AML-193 (cell line): ENCODE measurements at regions not wholly inside any gene's neighbourhood (a gene's known extent, or its start where the extent isn't known, plus 50 kb on each side); places are given as distances from the start of the nearest gene placed in this dataset.

ENCODE experiments used
- DNase-seq, 2 experiments: peaks; one replicate each; lab custom pipeline; 2025; lab: John Stamatoyannopoulos, UW

DNA sequence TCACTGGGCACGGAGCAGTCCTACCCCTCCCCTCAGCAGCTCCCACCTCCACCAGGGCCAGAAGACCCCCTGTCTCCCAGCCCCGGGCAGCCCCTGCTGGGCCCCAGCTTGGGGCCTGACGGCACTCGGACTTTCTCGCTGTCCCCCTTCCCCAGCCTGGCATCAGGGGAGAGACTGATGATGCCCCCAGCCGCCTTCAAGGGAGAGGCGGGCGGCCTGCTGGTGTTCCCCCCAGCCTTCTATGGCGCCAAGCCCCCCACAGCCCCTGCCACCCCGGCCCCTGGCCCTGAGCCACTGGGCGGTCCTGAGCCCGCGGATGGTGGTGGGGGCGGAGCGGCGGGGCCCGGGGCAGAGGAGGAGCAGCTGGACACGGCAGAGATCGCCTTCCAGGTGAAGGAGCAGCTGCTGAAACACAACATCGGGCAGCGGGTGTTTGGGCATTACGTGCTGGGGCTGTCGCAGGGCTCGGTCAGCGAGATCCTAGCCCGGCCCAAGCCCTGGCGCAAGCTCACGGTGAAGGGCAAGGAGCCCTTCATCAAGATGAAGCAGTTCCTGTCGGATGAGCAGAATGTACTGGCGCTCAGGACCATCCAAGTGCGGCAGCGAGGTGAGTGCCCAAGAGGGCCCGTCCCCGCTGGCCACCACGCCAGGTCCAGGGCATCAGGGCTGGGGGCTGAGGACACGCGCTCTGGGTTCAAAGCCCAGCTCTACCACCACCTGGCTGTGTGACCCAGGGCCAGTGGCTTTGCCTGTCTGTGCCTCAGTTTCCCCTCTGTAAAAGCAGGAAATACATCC lies 58.6 kb downstream of the PHETA1 start:
- no peak for DNase-seq

DNA sequence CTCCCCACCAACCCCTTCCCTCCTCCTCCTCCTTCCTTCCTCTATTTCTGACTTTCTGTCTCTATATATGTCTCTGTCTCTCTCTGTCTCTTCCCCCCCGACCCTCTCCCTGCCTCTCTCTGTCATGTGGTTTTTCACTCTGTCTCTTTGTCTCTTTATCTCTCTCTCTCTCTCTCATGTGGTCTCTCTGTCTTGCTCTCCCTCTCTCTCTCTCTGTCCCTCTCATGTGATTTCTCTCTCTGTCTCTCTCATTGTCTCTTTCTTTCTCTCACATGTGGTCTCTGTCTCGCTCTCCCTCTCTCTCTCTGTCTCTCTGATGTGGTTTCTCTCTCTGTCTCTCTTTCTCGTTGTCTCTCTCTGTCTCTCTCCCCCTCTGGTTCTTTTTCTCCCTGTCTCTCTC lies 59.3 kb downstream of the PHETA1 start:
- no peak for DNase-seq

DNA sequence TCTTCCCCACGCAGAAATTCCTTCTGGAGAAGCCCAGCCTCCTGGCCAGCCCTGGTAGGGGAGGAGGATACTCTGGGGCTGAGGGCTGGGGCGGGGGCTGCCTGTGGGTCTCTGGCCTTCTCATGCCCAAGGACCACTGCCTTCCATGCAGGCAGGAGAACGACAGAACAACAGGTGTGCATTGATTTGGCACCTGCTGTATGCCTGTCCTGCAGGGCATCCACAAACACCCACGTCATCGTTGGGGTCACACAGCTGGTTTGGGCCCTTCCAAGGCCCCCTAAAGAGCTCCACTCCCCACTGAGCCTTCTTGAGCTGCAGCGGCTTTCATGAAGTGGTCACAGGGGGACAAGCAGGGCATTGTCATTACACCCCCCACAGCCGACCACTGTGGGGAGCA lies 60.4 kb downstream of the PHETA1 start:
- no peak for DNase-seq

DNA sequence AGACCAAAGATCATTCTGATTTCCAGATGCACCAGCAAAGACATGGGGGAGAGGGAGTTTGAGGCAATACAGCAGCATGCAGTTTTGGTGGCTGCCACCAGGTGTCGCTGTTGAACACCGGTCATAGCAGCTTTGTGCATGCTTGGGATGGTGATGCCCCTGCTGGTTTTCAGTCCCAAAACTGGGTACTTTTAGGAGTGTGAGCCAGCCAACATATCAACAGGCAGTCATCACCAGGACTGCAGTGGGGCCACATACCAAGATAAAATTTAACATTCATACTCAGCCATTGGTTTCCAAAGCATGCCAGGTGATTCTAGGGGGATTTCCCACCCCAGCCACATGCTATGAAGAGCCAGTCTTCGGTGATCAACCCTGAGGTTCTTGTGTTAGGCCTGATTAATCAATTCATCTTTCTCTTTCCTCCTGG lies 64.2 kb downstream of the PHETA1 start:
- peak; percentile 8 to 28 for DNase-seq

DNA sequence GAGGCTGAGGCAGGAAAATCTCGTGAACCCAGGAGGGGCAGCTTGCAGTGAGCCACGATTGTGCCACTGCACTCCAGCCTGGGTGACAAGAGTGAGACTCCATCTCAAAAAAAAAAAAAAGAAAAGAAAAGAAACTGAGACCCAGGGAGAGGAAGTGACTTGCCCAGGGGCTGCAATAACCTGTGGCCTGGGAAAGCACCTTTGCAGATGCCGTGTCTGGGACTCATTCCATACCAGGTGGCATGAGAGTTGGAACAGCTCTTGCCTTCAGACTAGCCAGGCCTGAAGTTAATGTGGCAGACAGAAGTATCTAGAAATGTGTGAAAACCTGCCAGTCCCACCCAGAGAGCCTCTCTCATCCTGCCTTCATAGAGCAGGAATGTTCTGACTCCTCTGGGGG lies 65.4 kb downstream of the PHETA1 start:
- DNase-seq = no peak

DNA sequence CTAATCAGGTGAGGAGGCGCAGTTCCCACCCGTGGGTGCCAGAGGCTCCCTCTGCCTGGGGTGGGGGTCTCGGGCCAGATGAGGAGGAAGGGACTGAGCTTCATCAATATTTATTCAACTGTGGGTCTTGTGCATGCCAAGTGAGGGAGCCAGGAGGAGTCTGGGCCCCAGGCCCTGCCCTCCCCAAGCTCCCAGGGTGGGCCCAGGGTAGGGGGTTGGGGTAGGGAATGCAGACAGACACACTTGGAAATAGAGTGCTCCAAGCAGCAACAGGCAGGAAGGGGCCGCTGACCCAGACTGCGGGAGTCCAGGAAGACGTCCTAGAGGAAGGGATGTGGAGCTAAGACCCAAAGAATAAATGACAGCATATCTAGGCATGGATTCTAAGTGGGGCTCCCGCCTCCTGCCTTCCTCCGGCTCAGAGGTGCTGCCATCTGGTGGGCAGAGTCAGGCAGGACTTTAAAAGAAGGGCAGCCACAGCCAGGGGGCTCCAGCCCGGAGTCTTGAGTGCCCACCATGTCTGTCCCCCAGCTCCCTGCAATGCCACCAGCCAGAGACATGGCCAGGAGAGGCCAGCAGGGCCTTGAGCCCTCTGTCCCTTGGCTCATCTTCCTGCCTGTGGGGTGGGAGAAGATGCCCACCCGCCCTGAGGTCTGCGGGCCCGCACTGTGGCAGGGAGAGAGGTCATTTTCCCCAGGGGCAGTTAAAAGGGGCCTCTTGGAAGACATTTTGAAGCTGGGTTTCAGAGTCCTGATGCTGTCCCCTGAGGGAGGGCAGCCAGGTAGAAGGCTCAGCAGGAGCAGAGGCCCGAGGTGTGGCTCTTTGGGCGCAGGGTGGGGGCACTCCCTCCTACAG lies 70.1 kb downstream of the PHETA1 start:
- peak; percentile 15 to 36 for DNase-seq

DNA sequence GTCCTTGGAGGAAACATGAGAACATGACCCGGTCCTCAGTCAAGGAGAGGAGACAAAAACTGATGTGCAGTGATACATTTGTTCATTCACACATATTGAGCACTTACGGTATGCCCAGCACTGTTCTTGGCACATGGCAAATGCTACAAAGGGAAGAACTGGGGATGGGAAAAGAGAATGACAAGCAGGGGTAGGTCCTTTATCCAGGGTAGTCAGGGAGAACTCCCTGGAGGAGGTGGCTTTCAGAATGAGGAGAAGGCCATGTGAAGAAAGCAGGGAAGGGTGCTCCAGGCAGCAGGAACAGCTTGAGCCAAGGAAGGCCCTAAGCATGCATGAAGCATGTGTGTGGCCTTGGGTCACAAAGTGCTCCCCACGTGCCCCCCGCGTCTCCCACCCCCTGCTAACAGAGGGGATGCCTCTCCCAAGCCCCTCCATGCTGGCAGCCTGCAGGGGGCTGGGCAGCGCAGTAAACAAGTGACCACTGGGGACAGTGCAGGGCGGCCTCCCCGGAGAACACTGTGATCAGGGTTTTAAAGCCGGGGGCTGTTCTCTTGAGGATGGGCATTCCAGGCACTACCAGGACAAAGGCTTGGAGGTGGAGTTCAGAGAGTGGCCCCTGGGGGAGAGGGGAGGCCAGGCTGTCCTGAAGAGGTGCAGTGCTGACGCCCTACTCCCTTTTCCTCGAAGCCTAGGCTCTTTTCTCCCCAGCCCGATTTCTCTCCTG lies 71.0 kb downstream of the PHETA1 start:
- DNase-seq = no peak

DNA sequence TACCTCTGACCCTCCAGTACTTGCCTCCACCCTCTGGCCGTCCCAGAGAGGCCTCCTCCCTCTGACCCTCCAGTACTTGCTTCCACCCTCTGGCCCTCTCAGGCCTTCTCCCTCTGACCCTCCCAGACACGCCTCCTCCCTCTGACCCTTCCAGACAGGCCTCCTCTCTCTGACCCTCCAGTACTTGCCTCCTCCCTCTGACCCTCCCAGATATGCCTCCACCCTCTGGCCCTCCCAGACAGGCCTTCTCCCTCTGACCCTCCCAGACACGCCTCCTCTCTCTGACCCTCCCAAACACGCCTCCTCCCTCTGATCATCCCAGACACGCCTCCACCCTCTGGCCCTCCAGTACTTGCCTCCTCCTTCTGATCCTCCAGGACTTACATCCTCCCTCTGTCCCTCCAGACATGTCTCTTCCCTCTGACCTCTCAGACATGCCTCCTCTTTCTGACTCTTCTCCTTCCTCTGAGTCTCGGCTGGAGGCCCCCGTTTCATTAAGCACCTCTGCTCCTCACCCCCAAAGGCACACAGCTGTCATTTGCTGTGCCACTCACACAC lies 71.9 kb downstream of the PHETA1 start:
- no peak for DNase-seq

DNA sequence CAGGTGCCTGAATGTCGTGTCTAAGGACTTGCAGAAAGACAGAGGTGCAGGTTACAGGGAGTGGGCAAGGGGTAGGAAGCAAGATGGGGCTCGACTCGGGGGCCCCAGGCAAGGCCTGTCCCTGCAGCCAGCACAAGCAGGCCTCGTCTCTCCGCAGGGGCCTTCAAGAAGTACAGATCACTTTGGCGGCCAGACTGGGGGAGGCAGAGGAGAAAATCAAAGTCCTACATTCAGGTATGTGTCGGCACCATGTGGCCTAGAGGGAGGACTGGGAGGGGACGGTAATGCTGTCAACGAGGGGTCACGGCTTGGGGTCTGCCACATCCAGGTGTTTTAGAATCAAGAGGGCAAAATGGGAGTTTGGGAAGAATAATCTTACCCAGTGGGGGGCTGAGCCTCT lies 73.7 kb downstream of the PHETA1 start:
- no peak for DNase-seq

DNA sequence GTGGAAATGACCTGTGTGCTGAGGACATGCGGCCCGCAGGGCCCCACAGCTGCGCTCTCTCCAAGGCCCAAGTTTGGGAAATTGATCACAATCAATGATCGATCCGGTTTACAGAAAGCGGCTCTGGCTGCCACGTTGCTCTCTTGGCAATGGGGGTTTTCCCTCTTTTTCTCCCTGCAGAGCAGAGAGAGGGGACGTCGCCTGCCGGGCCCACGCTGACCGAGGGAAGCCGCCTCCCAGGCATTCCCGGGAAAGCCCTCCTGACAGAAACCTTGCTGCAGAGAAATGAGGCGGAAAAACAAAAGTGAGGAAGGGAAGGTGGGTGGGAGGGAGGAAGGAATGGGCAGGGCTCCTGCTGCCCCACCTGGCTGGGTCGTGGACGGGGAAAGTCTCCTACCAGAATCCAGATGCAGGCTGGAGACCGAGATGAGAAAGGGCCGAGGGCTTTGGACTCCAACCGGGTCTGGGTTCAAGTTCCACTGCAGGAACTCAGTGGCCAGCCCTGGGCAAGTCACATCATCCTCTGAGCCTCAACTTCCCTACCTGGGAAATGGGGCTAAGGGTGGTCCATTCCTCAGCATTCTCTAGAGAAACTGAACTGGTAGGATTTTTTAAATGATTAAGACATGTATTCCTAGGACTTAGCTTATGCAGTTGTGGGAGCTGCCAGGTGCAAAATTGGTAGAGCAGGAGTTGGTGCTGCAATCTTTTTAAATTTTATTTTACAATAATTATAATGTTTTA lies 75.5 kb downstream of the PHETA1 start:
- no peak for DNase-seq

DNA sequence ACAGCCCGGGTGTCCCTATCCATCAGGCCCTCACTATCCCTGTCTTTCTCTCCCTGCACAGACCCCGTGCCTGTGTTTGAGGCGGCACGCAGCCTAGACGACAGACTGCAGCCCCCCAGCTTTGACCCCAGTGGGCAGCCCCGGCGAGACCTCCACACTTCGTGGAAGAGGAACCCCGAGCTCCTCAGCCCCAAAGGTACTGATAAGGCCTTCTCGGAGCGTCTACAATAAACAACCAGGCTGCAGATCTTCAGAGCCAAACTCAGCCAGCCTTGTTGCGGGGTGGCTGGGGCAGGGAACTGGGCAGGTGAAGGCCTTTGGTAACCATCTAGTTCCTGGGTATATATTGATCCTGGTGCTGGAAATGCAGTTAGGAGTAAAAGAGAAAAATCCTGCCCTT lies 77.5 kb downstream of the PHETA1 start:
- DNase-seq = no peak

DNA sequence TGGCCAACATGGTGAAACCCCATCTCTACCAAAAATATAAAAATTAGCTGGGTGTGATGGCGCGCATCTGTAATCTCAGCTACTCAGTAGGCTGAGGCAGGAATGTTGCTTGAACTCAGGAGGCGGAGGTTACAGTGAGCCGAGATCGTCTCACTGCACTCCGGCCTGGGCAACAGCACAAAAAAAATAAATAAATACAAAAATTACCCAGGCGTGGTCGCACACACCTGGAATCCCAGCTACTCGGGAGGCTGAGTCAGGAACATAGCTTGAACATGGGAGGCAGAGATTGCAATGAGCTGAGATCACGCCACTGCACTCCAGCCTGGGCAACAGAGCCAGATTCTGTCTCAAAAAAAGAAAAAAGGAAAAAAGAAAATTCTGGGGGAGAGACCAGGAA lies 80.1 kb downstream of the PHETA1 start:
- no peak for DNase-seq

DNA sequence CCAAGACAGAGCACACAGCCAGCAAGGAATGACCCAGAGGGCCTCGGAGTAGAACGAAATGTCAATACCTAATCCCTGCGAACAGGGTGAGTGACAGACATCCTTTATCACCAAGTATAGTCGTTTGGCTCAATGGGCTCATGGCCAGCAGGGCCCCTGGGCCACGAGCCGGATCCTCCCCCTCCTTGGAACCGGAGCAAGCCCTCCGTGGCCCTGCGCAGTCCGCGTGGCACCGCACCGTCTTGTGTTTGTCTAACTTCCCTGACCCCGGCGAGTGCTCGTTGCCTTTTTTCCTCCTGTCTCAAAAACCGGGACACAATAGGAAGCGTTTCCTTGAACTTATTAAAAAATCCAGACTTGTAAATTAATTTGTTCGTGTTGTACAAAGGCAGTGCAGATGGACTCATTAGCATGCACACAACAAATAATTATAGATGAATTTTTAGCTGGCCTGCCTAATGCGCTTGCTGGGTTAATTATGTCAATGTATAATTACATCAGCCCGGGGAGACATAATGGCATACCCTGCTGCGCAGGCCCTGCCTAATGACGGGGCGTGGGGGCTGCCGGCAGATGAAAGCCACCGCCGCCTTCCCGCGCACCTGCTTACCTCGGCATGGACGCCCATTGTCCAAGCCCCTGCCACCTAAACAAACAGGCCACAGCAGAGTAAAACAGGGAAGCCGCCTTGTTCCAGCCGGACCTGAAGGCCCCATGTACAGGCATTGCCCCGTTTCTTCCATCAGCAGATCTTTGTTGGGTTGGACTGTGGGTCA lies 81.6 kb downstream of the PHETA1 start:
- no peak for DNase-seq

DNA sequence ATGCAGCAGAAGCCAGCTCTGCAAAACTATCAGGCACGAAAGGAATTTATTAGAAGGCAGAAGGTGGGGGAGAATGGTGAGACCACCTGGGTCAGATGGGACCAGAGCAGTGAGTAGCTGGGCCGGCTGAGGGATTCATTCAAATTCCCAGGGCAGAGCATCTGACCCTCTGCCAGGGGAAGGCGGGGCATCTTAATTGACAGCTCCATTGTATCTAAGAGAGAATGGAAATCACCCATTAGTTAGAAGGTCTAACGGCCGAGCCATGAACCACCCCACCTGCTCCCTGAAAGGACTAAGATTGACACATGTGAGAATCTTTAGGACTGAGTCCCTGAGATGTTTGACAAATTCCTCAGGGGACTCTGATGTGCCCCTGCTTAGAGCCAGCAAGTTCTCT lies 83.7 kb downstream of the PHETA1 start:
- no peak for DNase-seq

DNA sequence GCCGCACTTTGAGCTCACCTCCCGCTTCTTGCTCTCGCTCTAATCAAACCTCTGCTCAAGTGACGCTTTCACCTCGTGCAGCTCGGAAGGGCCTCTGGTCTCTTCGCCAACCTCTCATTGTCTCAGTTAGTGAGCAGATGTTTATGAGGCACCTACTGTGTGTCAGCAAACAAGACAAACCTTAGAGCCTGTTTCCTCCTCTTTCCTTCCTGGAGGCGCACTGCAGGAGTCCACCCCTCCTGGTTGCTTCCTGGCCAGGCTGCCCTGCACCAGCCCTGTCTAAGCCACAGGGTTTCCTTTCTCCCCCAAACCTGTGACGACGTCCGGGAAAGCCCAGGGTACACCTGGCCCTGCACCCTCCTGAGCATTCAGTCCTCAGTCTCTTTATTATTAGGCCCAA lies 84.2 kb downstream of the PHETA1 start:
- DNase-seq = no peak

DNA sequence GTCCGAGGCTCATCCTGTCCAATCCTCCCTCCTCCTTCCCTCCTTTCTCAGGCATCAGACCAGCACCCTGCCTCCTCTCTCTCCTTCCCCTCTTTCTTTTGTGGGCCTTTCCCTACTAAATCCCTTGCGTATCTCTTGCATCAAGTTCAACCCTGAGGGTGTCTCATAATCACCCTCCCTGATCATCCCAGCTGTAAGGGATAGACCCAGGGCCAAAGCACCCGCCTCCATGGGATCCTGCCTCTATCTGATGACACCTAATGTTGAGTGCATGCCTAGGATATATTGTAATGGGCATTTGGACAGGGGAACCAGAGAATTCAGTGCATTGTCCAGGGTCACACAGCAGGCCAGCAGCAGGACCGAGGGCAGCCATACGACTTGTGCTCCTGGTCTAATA lies 84.9 kb downstream of the PHETA1 start:
- DNase-seq = no peak

DNA sequence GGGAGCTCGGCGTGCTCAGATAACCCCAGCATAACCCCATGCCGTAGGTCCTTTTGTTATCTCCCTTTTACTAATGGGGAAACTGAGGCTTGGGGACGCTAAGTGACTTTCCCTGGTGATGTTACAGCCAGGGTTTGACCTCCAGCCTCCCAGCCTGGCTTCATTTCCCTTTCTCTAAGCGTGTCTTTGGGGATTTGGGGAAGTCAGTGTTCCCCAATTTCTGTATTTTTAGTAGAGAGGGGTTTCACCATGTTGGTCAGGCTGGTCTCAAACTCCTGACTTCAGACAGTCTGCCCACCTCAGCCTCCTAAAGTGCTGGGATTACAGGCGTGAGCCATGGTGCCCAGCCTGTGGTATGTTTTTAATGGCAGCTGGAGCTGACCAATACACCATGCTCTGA lies 85.4 kb downstream of the PHETA1 start:
- DNase-seq = no peak

DNA sequence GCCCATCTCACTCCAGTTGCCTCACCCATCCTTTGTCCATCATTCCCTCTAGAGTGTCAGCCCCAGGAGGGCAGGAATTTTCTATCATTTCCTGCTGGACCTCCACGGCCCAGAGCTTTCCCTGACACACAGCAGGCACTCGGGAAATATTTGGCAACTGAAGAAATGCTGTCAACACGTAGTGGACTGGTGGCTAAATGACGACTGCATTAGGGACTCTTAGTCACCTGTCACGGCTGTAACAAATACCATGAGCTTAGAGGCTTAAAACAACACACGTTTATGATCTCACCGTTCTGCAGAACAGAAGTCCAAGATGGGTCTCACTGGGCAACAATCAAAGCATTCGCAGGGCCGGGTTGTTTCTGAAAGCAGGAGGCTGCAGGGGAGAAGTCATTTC lies 91.3 kb downstream of the PHETA1 start:
- DNase-seq = no peak

DNA sequence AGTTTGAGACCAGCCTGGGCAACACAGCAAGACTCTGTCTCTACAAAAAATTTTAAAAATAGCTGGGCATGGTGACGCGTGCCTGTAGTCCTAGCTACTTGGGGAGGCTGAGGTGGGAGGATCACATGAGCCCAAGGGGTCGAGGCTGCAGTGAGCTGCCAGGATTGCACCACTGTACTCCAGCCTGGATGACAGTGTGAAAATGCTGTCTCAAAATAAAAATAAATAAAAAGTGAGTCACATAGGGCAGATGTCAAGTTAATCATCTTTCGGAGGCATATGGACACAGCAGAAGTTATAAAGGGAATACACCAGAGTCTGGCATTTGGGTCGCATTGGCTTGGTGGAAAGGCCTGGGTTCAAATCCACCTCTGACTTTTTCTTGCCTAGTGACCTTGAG lies 92.7 kb downstream of the PHETA1 start:
- no peak for DNase-seq

DNA sequence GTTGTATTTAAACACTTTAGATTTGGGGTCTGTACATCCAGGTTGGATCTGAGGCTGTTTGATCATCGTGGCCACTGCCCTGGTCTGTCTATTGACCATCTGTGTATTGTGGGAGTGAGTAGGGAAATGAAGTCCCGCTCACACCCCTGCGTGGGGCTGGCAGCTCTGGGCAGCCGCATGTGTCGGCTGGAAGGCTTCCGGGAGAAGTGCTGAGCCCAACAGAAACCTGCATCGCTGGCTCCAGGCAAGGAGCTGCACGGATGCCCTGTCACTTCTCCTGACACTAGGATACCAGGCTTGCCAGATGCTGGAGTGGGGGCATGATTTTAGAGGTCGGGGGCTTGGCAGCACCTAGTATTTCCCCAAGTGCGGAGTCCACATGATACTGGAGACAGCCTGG lies 93.6 kb downstream of the PHETA1 start:
- no peak for DNase-seq

DNA sequence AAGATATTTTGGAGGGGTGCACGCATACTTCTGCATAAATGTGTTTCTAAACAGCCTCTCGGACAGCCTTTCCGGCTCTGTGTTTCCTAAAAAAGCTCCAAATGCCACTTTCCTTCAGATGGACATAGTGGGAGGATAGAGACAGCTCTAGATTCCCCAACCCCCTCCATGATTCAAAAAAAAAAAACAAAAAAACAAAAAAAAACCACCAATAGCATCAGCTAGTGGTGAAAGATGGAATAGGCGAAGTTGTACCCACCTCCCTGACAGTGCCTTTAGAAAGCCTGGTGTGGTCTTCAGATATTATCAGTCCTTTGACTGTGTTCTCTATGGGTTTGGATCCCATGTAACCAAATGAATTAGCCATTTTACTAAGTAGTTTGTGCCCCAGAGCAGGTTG lies 94.1 kb downstream of the PHETA1 start:
- DNase-seq = no peak
